ENCODE measurements at regions not wholly inside any gene's neighbourhood (a gene's known extent, or its start where the extent isn't known, plus 50 kb on each side); places are given as distances from the start of the nearest gene placed in this dataset.

DNA sequence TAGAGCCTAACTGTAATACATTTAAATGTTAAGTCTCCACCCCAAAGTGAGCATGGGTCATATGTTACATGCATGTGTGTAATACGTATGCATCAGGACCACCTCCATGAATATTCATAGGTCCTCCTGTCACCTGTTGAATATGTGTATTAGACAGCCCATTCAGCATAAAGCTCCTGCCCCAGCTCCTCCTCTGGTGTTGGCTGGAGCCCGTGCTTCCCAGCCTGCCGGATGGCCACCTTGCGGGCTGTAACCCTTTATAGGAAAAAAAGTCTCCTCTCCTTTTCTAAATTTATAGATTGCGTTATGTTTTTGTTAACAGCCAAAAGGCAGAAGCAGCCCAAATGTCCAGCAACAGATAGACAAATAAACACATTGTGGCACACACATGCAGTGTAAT, 299.5 kb downstream of the MED10 start:
- no peak for TF ChIP-seq POLR2A (IDR thresholded peaks at IDR 0.05)
- TF ChIP-seq, protein P1, sequence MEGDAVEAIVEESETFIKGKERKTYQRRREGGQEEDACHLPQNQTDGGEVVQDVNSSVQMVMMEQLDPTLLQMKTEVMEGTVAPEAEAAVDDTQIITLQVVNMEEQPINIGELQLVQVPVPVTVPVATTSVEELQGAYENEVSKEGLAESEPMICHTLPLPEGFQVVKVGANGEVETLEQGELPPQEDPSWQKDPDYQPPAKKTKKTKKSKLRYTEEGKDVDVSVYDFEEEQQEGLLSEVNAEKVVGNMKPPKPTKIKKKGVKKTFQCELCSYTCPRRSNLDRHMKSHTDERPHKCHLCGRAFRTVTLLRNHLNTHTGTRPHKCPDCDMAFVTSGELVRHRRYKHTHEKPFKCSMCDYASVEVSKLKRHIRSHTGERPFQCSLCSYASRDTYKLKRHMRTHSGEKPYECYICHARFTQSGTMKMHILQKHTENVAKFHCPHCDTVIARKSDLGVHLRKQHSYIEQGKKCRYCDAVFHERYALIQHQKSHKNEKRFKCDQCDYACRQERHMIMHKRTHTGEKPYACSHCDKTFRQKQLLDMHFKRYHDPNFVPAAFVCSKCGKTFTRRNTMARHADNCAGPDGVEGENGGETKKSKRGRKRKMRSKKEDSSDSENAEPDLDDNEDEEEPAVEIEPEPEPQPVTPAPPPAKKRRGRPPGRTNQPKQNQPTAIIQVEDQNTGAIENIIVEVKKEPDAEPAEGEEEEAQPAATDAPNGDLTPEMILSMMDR (IDR thresholded peaks at IDR 0.05): no peak

All from thyroid gland (tissue), 4 donors.